ENCODE measurements at regions not wholly inside any gene's neighbourhood (a gene's known extent, or its start where the extent isn't known, plus 50 kb on each side); places are given as distances from the start of the nearest gene placed in this dataset.

GRCh38 chr9:95822583-95823431 lies 52.7 kb upstream of the ERCC6L2 start:
- no peak for DNase-seq

- DNase-seq: no peak
Observed at GRCh38 chr9:95822015-95822414, 53.5 kb upstream of the ERCC6L2 start.

GRCh38 chr9:95820074-95820473 lies 55.4 kb upstream of the ERCC6L2 start:
- no peak for DNase-seq

- DNase-seq: no peak
Observed at GRCh38 chr9:95819636-95820035, 55.9 kb upstream of the ERCC6L2 start.

- DNase-seq: no peak
Observed at GRCh38 chr9:95817205-95817604, 58.3 kb upstream of the ERCC6L2 start.

- DNase-seq: no peak
Observed at GRCh38 chr9:95816716-95817115, 58.8 kb upstream of the ERCC6L2 start.

GRCh38 chr9:95815961-95816360 lies 59.5 kb upstream of the ERCC6L2 start:
- no peak for DNase-seq

GRCh38 chr9:95815133-95815532 lies 60.4 kb upstream of the ERCC6L2 start:
- no peak for DNase-seq

- no peak for DNase-seq
Observed at GRCh38 chr9:95813923-95814322, 61.6 kb upstream of the ERCC6L2 start.

- DNase-seq: no peak
Observed at GRCh38 chr9:95810814-95811213, 64.7 kb upstream of the ERCC6L2 start.

GRCh38 chr9:95810133-95810532 lies 65.4 kb upstream of the ERCC6L2 start:
- DNase-seq: no peak

- DNase-seq: no peak
Observed at GRCh38 chr9:95809686-95810085, 65.8 kb upstream of the ERCC6L2 start.

GRCh38 chr9:95808011-95808410 lies 67.5 kb upstream of the ERCC6L2 start:
- no peak for DNase-seq

GRCh38 chr9:95807326-95807947 lies 68.1 kb upstream of the ERCC6L2 start:
- no peak for DNase-seq

- no peak for DNase-seq
Observed at GRCh38 chr9:95803197-95803596, 72.3 kb upstream of the ERCC6L2 start.

GRCh38 chr9:95801797-95802196 lies 73.7 kb upstream of the ERCC6L2 start:
- DNase-seq: no peak

GRCh38 chr9:95796029-95796428 lies 79.5 kb upstream of the ERCC6L2 start:
- no peak for DNase-seq

GRCh38 chr9:95793924-95794828 lies 81.3 kb upstream of the ERCC6L2 start:
- no peak for DNase-seq

GRCh38 chr9:95791695-95792094 lies 83.8 kb upstream of the ERCC6L2 start:
- DNase-seq: no peak

GRCh38 chr9:95791286-95791685 lies 84.2 kb upstream of the ERCC6L2 start:
- DNase-seq: no peak

- no peak for DNase-seq
Observed at GRCh38 chr9:95788521-95788991, 86.9 kb upstream of the ERCC6L2 start.

- no peak for DNase-seq
Observed at GRCh38 chr9:95788021-95788420, 87.5 kb upstream of the ERCC6L2 start.

GRCh38 chr9:95785209-95785608 lies 90.3 kb upstream of the ERCC6L2 start:
- no peak for DNase-seq

Data from CD4-positive, alpha-beta T cell treated with Interferon gamma for 1 hour (primary cell).